CD1c-positive myeloid dendritic cell (primary cell): ENCODE measurements at regions not wholly inside any gene's neighbourhood (a gene's known extent, or its start where the extent isn't known, plus 50 kb on each side); places are given as distances from the start of the nearest gene placed in this dataset.
"Not testable (repeated sequence)": the region's sequence is repeated elsewhere in the genome, so short reads cannot be mapped to it uniquely, and the experiment has no call there.

Experiments
- DNase-seq: peaks from one replicate; pipeline ENCODE4 v3.0.0-alpha.2; 2016; ENCODE audit errors: extremely low spot score

- DNase-seq, result no peak
These were observed 174.5 kb upstream of the TSC22D1 start for GRCh38 chr13:44750630-44751029.

- no peak for DNase-seq
These were observed 173.8 kb upstream of the TSC22D1 start for GRCh38 chr13:44749906-44750305.

- DNase-seq, result no peak
These were observed 172.3 kb upstream of the TSC22D1 start for GRCh38 chr13:44748439-44748838.

GRCh38 chr13:44747179-44747578, 171.0 kb upstream of the TSC22D1 start:
- DNase-seq, result no peak

GRCh38 chr13:44746690-44747089, 170.6 kb upstream of the TSC22D1 start:
- DNase-seq, result no peak

DNA sequence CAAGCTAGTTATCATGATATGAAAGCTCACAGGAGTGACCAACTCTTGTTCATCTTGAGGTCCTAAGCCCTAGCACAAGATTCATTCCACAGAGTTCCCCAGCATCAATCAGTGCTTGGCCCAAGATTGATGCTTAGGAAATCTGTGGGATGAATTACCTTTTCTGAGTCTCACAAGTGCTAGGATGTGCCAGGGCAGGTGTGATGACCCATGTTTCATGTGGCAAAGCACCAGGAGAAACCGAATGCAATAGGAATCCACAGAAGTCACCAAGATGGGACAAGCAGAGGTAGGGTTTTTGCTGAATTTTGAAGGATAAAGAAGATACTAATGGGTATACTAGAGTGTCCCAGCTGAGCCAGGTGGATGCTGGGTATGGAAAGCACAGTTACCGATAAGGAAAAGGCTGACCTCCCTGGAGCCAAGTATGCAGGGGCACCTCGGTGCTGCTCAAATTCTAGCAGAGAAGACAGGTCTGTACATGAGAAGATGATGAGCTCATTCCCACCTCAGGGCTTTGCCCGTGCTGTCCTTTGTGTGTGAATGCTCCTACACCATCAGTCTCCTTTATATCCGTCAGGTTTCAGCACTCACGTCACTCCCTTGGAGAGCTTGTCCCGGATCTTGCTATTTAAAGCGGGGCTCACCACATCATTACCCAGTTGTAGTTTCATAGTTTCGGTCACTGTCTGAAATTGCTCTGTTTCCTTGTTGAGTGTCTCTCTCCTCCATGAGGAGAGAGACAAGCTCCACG, 168.9 kb upstream of the TSC22D1 start:
- no peak for DNase-seq

DNA sequence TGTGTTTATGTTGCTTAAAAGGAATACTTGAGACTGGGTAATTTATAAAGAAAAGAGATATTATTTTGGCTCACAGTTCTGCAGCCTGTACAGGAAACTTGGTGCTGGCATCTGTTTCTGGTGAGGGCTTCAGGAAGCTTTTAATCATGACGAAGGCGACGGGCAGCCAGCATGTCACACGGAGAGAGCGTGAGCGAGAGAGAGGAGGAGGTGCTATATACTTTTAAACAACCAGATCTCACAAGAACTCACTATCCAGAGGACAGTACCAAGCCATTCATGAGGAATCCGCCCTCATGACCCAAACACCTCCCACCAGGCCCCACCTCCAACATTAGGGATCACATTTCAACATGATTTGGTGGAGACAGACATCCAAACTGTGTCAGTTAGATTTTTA, 163.4 kb upstream of the TSC22D1 start:
- no peak for DNase-seq

- DNase-seq, result no peak
These were observed 163.0 kb upstream of the TSC22D1 start for GRCh38 chr13:44739120-44739519.

DNA sequence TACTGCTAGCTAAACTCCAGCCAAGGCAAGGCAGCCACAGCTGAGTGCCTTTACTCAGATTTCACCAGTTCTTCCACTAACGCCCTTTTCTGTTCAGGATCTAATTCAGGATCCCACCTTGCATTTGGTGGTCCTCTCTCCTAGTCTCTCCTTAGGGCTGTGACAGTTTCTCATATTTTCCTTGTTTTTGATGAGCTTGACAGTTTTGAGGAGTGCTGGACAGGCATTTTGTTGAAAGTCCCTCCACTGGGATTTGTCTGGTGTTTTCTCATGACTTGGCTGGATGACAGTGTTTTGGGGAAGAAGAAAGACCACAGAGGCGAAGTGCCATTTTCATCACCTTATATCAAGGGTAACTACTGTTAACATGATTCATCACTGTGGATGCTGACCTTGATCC, 162.3 kb upstream of the TSC22D1 start:
- DNase-seq, result no peak

DNA sequence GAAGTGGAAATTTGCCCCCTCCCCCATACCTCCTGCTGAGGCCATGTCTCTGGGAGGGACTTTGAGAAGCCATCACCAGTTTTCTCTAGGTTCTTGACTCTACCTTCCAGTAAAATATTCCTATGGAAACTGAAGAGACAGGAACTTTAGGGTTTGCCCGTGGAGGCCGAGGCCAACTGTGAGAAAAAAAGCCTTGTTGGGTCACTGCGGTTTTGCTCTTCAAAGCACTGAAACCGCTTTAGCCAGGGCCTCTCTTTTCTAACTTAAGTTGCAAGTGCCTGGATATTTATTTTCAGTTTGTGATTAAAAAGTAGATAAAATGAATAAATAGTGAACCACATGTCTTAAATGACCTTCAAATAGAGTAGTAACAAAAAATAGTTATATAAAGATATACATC, 159.7 kb upstream of the TSC22D1 start:
- DNase-seq, result no peak

- no peak for DNase-seq
These were observed 158.1 kb upstream of the TSC22D1 start for GRCh38 chr13:44734201-44734707.

GRCh38 chr13:44732503-44733098, 156.5 kb upstream of the TSC22D1 start:
- no peak for DNase-seq

- DNase-seq, result no peak
These were observed 154.7 kb upstream of the TSC22D1 start for GRCh38 chr13:44730851-44731250.

- no peak for DNase-seq
These were observed 154.0 kb upstream of the TSC22D1 start for GRCh38 chr13:44730099-44730498.

DNA sequence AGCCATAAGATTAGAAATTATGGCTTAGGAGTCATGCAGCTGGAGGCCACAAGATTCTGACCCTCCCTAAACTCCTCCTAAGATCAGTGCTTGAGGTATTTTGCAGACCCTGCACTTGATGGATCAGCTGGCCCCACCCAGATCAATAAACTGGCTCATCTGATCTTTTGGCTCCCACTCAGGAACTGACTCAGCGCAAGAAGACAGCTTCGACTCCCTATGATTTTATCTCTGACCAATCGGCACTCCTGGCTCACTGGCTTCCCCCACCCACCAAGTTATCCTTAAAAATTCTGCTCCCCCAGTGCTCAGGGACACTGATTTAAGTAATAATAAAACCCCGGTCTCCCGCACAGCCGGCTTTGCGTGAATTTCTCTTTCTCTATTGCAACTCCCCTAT, 151.5 kb upstream of the TSC22D1 start:
- DNase-seq, result not testable (repeated sequence)

- no peak for DNase-seq
These were observed 150.6 kb upstream of the TSC22D1 start for GRCh38 chr13:44726778-44727177.

DNA sequence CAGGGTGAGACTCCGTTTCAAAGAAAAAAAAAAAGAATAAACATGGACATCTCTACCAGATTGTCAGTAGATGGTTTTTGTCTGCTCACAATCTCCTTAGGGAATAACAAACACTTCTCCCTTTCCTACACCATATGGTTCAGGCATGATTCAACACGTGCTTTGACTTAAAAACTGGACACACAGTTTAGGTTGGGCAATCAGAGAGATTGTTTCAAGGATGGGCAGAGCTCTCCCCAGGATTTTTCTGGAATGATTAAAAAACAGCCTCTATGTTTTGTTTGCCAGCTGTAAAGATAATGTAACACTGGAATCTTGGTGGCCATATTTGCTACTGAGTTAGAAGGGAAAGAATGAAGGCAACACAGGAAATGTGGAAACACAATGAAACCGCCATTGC, 150.1 kb upstream of the TSC22D1 start:
- no peak for DNase-seq

DNA sequence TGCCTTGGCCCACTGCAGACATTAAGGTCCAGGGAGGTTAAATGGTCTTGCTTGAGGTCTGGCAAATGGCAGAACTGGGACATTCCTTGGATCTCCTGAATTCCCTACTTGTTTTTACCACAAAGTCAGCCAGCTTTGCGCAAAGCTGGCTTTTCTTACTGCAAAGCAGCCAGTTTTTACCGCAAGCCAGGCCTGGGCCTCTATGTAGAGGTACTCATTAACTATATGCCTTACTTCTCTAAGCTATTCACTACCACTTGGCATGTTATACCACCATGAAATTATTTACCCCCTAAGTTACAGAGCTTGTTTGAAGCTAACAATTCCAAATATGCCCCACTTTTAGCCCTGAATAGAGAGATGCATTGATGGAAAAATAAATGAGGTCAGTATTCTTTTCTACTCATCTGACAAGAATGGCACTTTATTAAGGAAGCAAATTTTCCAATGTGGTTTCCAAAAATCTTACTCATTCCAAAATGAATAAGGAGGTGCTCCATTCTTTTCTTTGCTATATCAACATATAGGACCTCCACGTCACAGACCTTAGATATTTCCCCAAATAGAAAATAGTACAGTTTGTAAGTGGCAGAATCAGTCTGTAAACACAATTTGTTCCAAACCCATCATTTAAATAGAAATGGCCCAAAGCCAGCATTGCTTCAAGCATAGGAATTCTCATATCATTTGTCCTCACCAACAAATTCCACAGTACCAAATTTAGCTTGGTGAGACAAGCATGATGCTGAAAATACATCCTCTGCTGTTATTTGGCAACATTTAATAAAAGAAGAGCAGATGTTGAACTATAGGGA, 143.9 kb upstream of the TSC22D1 start:
- no peak for DNase-seq

- no peak for DNase-seq
These were observed 142.3 kb upstream of the TSC22D1 start for GRCh38 chr13:44718467-44718866.

DNA sequence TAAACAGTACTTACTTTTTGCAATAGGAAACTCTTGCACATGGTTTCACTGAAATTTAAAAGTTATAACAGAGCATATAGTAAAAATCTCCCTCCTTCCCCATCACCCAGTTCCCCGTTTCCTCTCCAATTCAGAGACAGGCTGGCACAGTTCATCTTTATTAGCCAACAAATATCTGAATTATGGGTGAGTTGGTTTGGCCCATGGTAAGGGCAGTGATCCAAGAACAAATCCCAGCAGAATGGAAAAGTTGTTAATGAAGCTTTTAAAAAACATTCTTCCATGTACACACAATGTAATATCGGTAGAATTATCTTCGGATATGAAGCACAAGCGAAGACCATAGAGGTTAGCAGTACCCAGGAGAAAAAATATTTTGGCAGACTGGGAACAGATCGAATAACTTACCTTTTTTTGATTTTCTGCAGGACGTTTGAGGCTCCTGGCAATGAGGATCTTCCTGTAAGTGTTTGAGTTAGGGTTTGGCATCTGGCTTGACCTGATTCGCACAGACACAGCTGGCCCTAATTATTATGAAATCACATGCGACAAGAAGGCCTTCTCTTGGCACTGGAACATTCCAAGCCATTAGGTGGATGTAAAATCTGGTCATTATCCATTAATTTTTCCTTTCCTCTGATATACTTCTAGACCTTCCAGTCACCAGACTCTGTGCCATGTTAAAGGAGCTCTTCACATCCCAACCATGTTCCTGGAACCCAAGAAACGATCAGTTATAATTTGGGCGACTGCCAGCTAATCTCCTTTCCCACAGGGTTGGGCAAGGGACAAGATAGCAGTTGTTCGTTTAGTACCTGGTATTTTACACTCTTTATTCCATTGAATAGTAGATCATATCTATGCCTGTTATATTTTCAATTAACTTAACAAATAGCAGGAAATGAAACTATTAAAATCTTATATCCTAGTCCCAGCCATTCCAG, 139.4 kb upstream of the TSC22D1 start:
- DNase-seq, result no peak

DNA sequence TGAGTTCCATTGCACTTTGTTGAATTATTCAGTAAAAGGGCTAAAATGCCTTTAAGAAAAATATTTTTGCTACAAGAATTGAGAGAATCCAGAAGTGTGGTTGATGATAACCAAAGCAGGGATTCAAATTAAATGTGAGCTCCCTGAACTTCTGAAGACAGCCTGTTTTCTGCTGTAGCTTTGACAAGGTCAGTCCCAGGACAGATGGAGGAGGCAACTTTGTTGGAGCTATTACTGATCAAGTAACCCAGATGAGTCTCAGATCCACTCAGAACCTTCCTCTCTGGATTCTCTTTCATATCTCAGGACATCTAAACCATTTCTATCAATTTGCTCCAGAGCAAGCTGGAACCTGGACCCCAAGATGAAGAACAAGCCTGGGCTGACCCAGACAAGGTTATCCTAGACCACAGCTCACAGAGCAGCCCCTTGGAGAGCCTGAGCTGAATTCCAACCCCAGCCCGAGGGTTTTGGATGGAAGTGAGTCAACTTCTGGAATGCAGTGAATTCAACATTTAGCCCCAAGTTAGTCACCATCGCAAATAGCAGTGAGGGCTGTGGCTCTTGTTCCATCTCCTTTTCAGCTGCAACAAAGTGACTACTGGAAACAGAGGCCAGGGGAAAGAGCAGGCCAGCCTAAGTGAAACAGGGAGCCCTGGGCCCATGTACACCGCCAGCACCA, 137.8 kb upstream of the TSC22D1 start:
- DNase-seq, result no peak
